HCT116 (cell line): ENCODE measurements at regions not wholly inside any gene's neighbourhood (a gene's known extent, or its start where the extent isn't known, plus 50 kb on each side); places are given as distances from the start of the nearest gene placed in this dataset.

Source experiments
- ATAC-seq: fragments of 200-7000 bp; cut with Tn5 transposase; 2 replicates; pipeline ENCODE4 v1.9.1; 2020; ENCODE audit warnings: mild to moderate bottlenecking, moderate library complexity
- BruUV-seq: library from RNA; stranded (reverse); fragments of 400-500 nt; replicated peaks from 2 replicates; lab custom pipeline; 2021; lab: Mats Ljungman, UMichigan
- CTCF ChIA-PET: fragments of 300-600 bp; sonication (Branson Sonifier 250); formaldehyde crosslinking; loops from one replicate; lab custom pipeline; 2021; ENCODE audit warnings: antibody characterized with exemption; lab: Charles Lee
- POLR2A ChIA-PET: fragments of 300-600, 350-600 bp; sonication (Branson Sonifier 250); formaldehyde crosslinking; loops from one replicate; lab custom pipeline; 2021; ENCODE audit warnings: antibody characterized with exemption; lab: Charles Lee
- RAD21 ChIA-PET, 2 experiments: fragments of 300-600 bp; sonication (Branson Sonifier 250); formaldehyde crosslinking; loops; one replicate each; lab custom pipeline; 2023; ENCODE audit warnings: low total read pairs in 2 of 2; ENCODE audit not compliant: uncharacterized antibody in 2 of 2, unreplicated experiment in 2 of 2, low non-redundant PET in 1 of 2; lab: Charles Lee
- DNase-seq: peaks from one replicate; pipeline ENCODE4 v3.0.0-alpha.2; 2010; ENCODE audit warnings: low read depth, low spot score
- H2AFZ ChIP-seq: fragments of 200-600 bp; shearing (Covaris generic), sonication (generic); 2 replicates; pipeline ENCODE4 v1.6.1; 2017; ENCODE audit warnings: low read depth, mixed run types, mixed read lengths, antibody characterized with exemption, low read length; ENCODE audit not compliant: poor library complexity, severe bottlenecking
- H3K27ac ChIP-seq: 2 replicates; pipeline ENCODE4 v1.5.1; 2012; ENCODE audit warnings: low read depth, low read length
- H3K27me3 ChIP-seq: fragments of 200-600 bp; sonication (generic); 2 replicates; pipeline ENCODE4 v1.6.1; 2016; ENCODE audit warnings: mixed run types, low read length, mixed read lengths; ENCODE audit not compliant: insufficient read depth
- H3K36me3 ChIP-seq, 2 experiments: fragments of 200-500 bp in 1 of 2; fragments of 200-600 bp in 1 of 2; sonication (Bioruptor generic) in 1 of 2; sonication (generic) in 1 of 2; 2 replicates each; pipeline versions ENCODE4 v1.5.1 to v1.6.1; 2014 to 2016; ENCODE audit warnings: low read length in 2 of 2, inconsistent platforms in 1 of 2, mixed read lengths in 1 of 2, mixed run types in 1 of 2; ENCODE audit not compliant: insufficient read depth in 2 of 2, control insufficient read depth in 1 of 2
- H3K4me1 ChIP-seq, 2 experiments: fragments of 200-600 bp in 1 of 2; sonication (generic) in 1 of 2; 2 replicates each; pipeline versions ENCODE4 v1.5.1 to v1.6.1; 2012 to 2017; ENCODE audit warnings: low read length in 2 of 2, inconsistent platforms in 1 of 2, mild to moderate bottlenecking in 1 of 2, mixed read lengths in 1 of 2, mixed run types in 1 of 2, moderate library complexity in 1 of 2; ENCODE audit not compliant: insufficient read depth in 2 of 2, control insufficient read depth in 1 of 2
- H3K4me2 ChIP-seq: fragments of 200-600 bp; sonication (generic); 2 replicates; pipeline ENCODE4 v1.6.1; 2017; ENCODE audit warnings: mixed run types, low read length, mixed read lengths
- H3K4me3 ChIP-seq, 2 experiments: fragments of 200-600 bp in 1 of 2; sonication (generic) in 1 of 2; replicated peaks in 1 of 2; 2 replicates each; pipeline ENCODE4 v1.5.1; 2011 to 2016; ENCODE audit warnings: low read length in 2 of 2, control low read depth in 1 of 2, low read depth in 1 of 2, mild to moderate bottlenecking in 1 of 2, mixed read lengths in 1 of 2, mixed run types in 1 of 2
- H3K79me2 ChIP-seq: fragments of 200-600 bp; sonication (generic); 2 replicates; pipeline ENCODE4 v1.6.1; 2017; ENCODE audit warnings: mild to moderate bottlenecking, mixed run types, low read length, moderate library complexity, mixed read lengths; ENCODE audit not compliant: insufficient read depth
- H3K9ac ChIP-seq: fragments of 200-600 bp; sonication (generic); 2 replicates; pipeline ENCODE4 v1.6.1; 2016; ENCODE audit warnings: low read length, mixed read lengths
- H3K9me2 ChIP-seq: fragments of 200-600 bp; sonication (generic), shearing (Covaris generic); 2 replicates; pipeline ENCODE4 v1.6.1; 2017; ENCODE audit warnings: mixed run types, mild to moderate bottlenecking, moderate library complexity; ENCODE audit not compliant: insufficient read depth
- H3K9me3 ChIP-seq, 2 experiments: fragments of 200-500 bp in 1 of 2; fragments of 200-600 bp in 1 of 2; sonication (Bioruptor generic) in 1 of 2; sonication (generic) in 1 of 2; 2 replicates each; pipeline ENCODE4 v1.6.1; 2014 to 2017; ENCODE audit warnings: low read length in 2 of 2, mixed read lengths in 2 of 2, inconsistent platforms in 1 of 2, low read depth in 1 of 2, mild to moderate bottlenecking in 1 of 2, mixed run types in 1 of 2, moderate library complexity in 1 of 2; ENCODE audit not compliant: control insufficient read depth in 1 of 2, insufficient read depth in 1 of 2
- H4K20me1 ChIP-seq: fragments of 200-600 bp; sonication (generic), shearing (Covaris generic); 2 replicates; pipeline ENCODE4 v1.6.1; 2017; ENCODE audit warnings: mixed run types, mild to moderate bottlenecking, moderate library complexity; ENCODE audit not compliant: insufficient read depth
- ATF3 ChIP-seq: IDR thresholded peaks from 2 replicates; pipeline ENCODE4 v1.6.1; 2012
- CEBPB ChIP-seq: IDR thresholded peaks from 2 replicates; pipeline ENCODE4 v1.6.1; 2012; ENCODE audit warnings: low read depth
- CTCF ChIP-seq, 3 experiments: fragments of 200-600 bp in 1 of 3; sonication (generic) in 1 of 3; IDR thresholded peaks in 2 of 3; conservative IDR thresholded peaks in 1 of 3; 2 replicates each; pipeline ENCODE4 v1.5.1; 2012 to 2017; ENCODE audit warnings: low read depth in 2 of 3, low read length in 2 of 3, antibody characterized with exemption in 1 of 3, borderline replicate concordance in 1 of 3, control low read depth in 1 of 3, mild to moderate bottlenecking in 1 of 3, mixed read lengths in 1 of 3, mixed run types in 1 of 3, moderate library complexity in 1 of 3; ENCODE audit not compliant: insufficient read depth in 1 of 3
- EGR1 ChIP-seq: IDR thresholded peaks from 2 replicates; pipeline ENCODE4 v1.6.1; 2012; ENCODE audit warnings: low read depth
- ELF1 ChIP-seq: IDR thresholded peaks from 2 replicates; pipeline ENCODE4 v1.6.1; 2012; ENCODE audit warnings: low read depth, borderline replicate concordance
- EZH2phosphoT487 ChIP-seq: fragments of 200-600 bp; IDR thresholded peaks from 2 replicates; pipeline ENCODE4 v1.6.1; 2018; ENCODE audit warnings: antibody characterized with exemption, borderline replicate concordance
- FOSL1 ChIP-seq: IDR thresholded peaks from 2 replicates; pipeline ENCODE4 v1.6.1; 2012; ENCODE audit warnings: low read depth
- JUND ChIP-seq: IDR thresholded peaks from 2 replicates; pipeline ENCODE4 v1.6.1; 2012
- MAX ChIP-seq: IDR thresholded peaks from 2 replicates; pipeline ENCODE4 v1.6.1; 2012
- POLR2A ChIP-seq: IDR thresholded peaks from 2 replicates; pipeline ENCODE4 v1.7.0; 2011; ENCODE audit warnings: borderline replicate concordance; ENCODE audit not compliant: insufficient read depth, insufficient read length; ENCODE audit errors: extremely low read depth
- POLR2AphosphoS5 ChIP-seq: IDR thresholded peaks from 2 replicates; pipeline ENCODE4 v1.6.1; 2011; ENCODE audit warnings: mild to moderate bottlenecking, low read depth, low read length, moderate library complexity
- RAD21 ChIP-seq: IDR thresholded peaks from 2 replicates; pipeline ENCODE4 v1.6.1; 2012; ENCODE audit warnings: low read depth, mild to moderate bottlenecking
- REST ChIP-seq: IDR thresholded peaks from 2 replicates; pipeline ENCODE4 v1.6.1; 2012; ENCODE audit warnings: low read depth
- SIN3A ChIP-seq: IDR thresholded peaks from 2 replicates; pipeline ENCODE4 v1.6.1; 2012; ENCODE audit warnings: low read depth
- SRF ChIP-seq: IDR thresholded peaks from 2 replicates; pipeline ENCODE4 v1.6.1; 2012; ENCODE audit warnings: low read depth
- TCF7L2 ChIP-seq: IDR thresholded peaks from 2 replicates; pipeline ENCODE4 v1.7.0; 2011; ENCODE audit warnings: borderline replicate concordance, inconsistent platforms; ENCODE audit not compliant: insufficient read depth, insufficient read length; ENCODE audit errors: extremely low read depth
- YY1 ChIP-seq: IDR thresholded peaks from 2 replicates; pipeline ENCODE4 v1.6.1; 2011; ENCODE audit warnings: low read length, low read depth, moderate library complexity, mild to moderate bottlenecking; ENCODE audit not compliant: insufficient replicate concordance; ENCODE audit errors: extremely low read depth
- ZFX ChIP-seq: fragments of 450-650 bp; IDR thresholded peaks from 2 replicates; pipeline ENCODE4 v1.6.1; 2017
- ZNF274 ChIP-seq: fragments of 200-500 bp; sonication (Bioruptor generic); IDR thresholded peaks from 2 replicates; pipeline ENCODE4 v1.6.1; 2014; ENCODE audit warnings: mild to moderate bottlenecking, low read depth, low read length, inconsistent platforms
- intact Hi-C: fragments of 100-400 bp; cut with micrococcal nuclease; formaldehyde crosslinking; loops from 2 replicates; pipeline ENCODE4 v1.10.0; 2022

- Histone ChIP-seq H3K9ac (no peak overlapping the region), H3K4me2 (no peak overlapping the region), H3K27ac (no peak overlapping the region), H3K27me3 (no peaks in the 10 kb centered on the region), H3K4me3 (no peak overlapping the region), H2AFZ (no peak overlapping the region), H3K9me3 (no peaks in the 10 kb centered on the region), H3K4me1 (no peaks in the 10 kb centered on the region), H4K20me1 (no peaks in the 10 kb centered on the region), H3K36me3 (no peaks in the 10 kb centered on the region), H3K79me2 (no peaks in the 10 kb centered on the region), H3K9me2 (no peaks in the 10 kb centered on the region)
- CTCF ChIA-PET: no interaction called here
- ATAC-seq (no peak), DNase-seq (no peak)
- intact Hi-C loops: no loop called here
- POLR2A ChIA-PET: no interaction called here
- no TSS peak for BruUV-seq
- TF ChIP-seq CTCF (IDR thresholded peaks at IDR 0.05 in 2 of 3, conservative IDR thresholded peaks at IDR 0.05 in 1 of 3; ENCODE audit: borderline replicate concordance in 1 of 3, insufficient read depth in 1 of 3, low read depth in 2 of 3, low read length in 2 of 3) (no peak), CEBPB (no peak), ELF1 (no peak), RAD21 (no peak), JUND (no peak), EZH2phosphoT487 (no peak), TCF7L2 (no peak), POLR2AphosphoS5 (no peak), SIN3A (no peak), ZFX (no peak), YY1 (no peak), SRF (no peak), ATF3 (no peak), ZNF274 (no peak), POLR2A (no peak), FOSL1 (no peak), EGR1 (no peak), REST (no peak), MAX (no peak)
- RAD21 ChIA-PET: no interaction called here
These were observed 212.0 kb upstream of the PCSK2 start for GRCh38 chr20:17014756-17015366.
